Endothelial cell (in vitro differentiated cells): ENCODE measurements at regions not wholly inside any gene's neighbourhood (a gene's known extent, or its start where the extent isn't known, plus 50 kb on each side); places are given as distances from the start of the nearest gene placed in this dataset.

Experiments
- DNase-seq: peaks from one replicate; pipeline ENCODE4 v3.0.0; 2021; ENCODE audit warnings: low spot score
- H3K27ac Mint-ChIP-seq: one replicate; pipeline ENCODE4 v1.8.0; 2021; ENCODE audit warnings: mixed read lengths, inconsistent platforms; ENCODE audit not compliant: unreplicated experiment
- H3K27me3 Mint-ChIP-seq: one replicate; pipeline ENCODE4 v1.8.0; 2021; ENCODE audit warnings: mild to moderate bottlenecking, moderate library complexity, mixed read lengths, inconsistent platforms; ENCODE audit not compliant: unreplicated experiment
- H3K36me3 Mint-ChIP-seq: one replicate; pipeline ENCODE4 v1.8.0; 2021; ENCODE audit warnings: mild to moderate bottlenecking, low read depth, mixed read lengths, inconsistent platforms; ENCODE audit not compliant: unreplicated experiment
- H3K4me1 Mint-ChIP-seq: one replicate; pipeline ENCODE4 v1.8.0; 2021; ENCODE audit warnings: mild to moderate bottlenecking, mixed read lengths, inconsistent platforms; ENCODE audit not compliant: unreplicated experiment
- H3K4me3 Mint-ChIP-seq: one replicate; pipeline ENCODE4 v1.8.0; 2021; ENCODE audit warnings: mild to moderate bottlenecking, mixed read lengths, inconsistent platforms; ENCODE audit not compliant: unreplicated experiment
- H3K9me3 Mint-ChIP-seq: one replicate; pipeline ENCODE4 v1.8.0; 2021; ENCODE audit warnings: mixed read lengths, inconsistent platforms; ENCODE audit not compliant: unreplicated experiment
- TF ChIP-seq, protein P1 (sequence below): fragments of 200-600 bp; sonication (generic); IDR thresholded peaks from one replicate; pipeline ENCODE4 v1.5.0; 2021; ENCODE audit warnings: antibody characterized with exemption; ENCODE audit not compliant: unreplicated experiment

DNA sequence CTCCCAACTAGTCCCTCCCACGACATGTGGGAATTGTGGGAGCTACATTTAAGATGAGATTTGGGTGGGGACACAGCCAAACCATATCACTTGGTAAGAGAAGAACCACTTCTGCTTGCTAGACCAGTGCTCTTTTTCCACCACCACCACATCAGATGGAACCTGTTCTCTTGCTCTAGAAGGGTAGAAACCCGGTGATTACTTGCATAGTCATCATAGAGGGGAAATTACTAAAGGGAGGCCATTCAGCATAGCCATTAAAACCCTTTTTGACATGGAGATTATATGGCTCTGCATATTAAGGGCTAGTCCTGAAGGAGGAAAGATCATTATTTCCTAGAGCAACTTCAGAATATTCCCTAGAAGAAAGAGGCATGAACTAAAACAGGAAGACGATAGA lies 1188.0 kb downstream of the CDH11 start:
- no peaks in the 10 kb centered on the region for H3K4me1 Mint-ChIP-seq
- DNase-seq = no peak
- H3K27ac Mint-ChIP-seq = no peak overlapping the region
- H3K27me3 Mint-ChIP-seq = no peaks in the 10 kb centered on the region
- H3K4me3 Mint-ChIP-seq = no peak overlapping the region
- TF ChIP-seq, protein P1, sequence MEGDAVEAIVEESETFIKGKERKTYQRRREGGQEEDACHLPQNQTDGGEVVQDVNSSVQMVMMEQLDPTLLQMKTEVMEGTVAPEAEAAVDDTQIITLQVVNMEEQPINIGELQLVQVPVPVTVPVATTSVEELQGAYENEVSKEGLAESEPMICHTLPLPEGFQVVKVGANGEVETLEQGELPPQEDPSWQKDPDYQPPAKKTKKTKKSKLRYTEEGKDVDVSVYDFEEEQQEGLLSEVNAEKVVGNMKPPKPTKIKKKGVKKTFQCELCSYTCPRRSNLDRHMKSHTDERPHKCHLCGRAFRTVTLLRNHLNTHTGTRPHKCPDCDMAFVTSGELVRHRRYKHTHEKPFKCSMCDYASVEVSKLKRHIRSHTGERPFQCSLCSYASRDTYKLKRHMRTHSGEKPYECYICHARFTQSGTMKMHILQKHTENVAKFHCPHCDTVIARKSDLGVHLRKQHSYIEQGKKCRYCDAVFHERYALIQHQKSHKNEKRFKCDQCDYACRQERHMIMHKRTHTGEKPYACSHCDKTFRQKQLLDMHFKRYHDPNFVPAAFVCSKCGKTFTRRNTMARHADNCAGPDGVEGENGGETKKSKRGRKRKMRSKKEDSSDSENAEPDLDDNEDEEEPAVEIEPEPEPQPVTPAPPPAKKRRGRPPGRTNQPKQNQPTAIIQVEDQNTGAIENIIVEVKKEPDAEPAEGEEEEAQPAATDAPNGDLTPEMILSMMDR = no peak
- H3K9me3 Mint-ChIP-seq = no peaks in the 10 kb centered on the region
- no peaks in the 10 kb centered on the region for H3K36me3 Mint-ChIP-seq

DNA sequence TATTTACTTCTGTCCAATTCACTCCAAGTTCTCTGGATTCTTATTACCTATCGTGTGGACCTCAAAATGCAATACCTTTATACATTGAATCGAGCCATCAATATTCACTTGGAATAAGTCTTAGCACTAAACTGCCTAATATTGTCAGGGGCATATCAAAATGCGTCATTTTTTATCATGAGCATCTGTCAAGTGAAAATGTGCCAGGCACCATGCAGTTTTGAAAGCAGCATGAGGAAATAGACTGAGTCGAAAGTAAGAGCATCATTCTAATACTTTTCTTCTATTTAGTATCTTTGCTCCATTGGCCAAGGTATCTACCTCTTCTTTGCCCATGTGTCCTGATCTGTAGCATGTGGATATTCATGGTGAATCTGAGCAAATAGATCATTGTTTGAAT lies 1193.4 kb downstream of the CDH11 start:
- Mint-ChIP-seq H3K27me3 (no peaks in the 10 kb centered on the region), H3K9me3 (no peaks in the 10 kb centered on the region), H3K27ac (no peak overlapping the region), H3K4me1 (no peaks in the 10 kb centered on the region), H3K4me3 (no peak overlapping the region), H3K36me3 (no peaks in the 10 kb centered on the region)
- DNase-seq = no peak
- TF ChIP-seq, protein P1 = no peak

DNA sequence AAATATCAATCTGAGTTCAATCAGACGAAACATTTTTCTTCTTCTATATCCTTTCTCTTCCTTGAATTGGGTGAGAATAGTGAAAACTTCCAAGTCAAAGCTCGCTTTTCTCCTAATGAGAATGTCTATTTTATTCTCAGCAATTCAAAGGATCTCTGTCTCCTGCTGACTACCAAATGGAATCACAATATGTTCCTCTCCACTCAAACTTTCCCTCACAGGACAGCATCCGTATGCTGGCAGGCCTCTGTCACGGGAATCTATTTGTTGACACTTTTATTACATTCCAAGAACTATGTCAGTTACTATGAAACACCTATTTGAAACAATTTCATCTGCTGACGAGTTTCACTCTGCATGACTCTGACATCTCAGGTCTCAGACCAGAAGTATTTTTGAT lies 1196.6 kb downstream of the CDH11 start:
- Mint-ChIP-seq H3K9me3 (peaks cover under 1% of the 10 kb centered on the region), H3K27me3 (no peaks in the 10 kb centered on the region), H3K27ac (no peak overlapping the region), H3K4me1 (no peaks in the 10 kb centered on the region), H3K36me3 (no peaks in the 10 kb centered on the region), H3K4me3 (no peak overlapping the region)
- DNase-seq = no peak
- TF ChIP-seq, protein P1 = no peak

DNA sequence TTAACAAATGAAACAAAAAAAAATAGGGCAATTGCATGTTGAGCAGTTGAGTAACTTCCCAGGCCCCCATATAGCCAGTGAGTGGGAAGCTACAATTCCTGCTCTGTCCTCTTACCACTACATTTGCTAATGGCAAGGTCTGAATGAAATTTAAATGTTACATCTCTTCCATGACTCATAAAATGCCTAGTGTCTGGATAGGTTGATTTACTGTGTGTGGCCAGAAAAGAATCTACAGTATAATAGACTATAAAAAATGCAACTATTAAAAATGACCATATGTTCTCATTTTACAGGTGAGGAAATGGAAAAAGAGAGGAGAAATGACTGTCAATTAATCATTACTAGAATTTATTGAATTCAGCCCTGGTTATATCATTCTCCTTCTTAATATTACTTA lies 1199.3 kb downstream of the CDH11 start:
- H3K4me3 Mint-ChIP-seq = no peak overlapping the region
- H3K36me3 Mint-ChIP-seq = no peaks in the 10 kb centered on the region
- H3K27ac Mint-ChIP-seq = no peak overlapping the region
- no peak for DNase-seq
- peaks cover 4% of the 10 kb centered on the region for H3K9me3 Mint-ChIP-seq
- H3K4me1 Mint-ChIP-seq = no peaks in the 10 kb centered on the region
- peaks cover 2% of the 10 kb centered on the region for H3K27me3 Mint-ChIP-seq
- TF ChIP-seq, protein P1 = no peak

DNA sequence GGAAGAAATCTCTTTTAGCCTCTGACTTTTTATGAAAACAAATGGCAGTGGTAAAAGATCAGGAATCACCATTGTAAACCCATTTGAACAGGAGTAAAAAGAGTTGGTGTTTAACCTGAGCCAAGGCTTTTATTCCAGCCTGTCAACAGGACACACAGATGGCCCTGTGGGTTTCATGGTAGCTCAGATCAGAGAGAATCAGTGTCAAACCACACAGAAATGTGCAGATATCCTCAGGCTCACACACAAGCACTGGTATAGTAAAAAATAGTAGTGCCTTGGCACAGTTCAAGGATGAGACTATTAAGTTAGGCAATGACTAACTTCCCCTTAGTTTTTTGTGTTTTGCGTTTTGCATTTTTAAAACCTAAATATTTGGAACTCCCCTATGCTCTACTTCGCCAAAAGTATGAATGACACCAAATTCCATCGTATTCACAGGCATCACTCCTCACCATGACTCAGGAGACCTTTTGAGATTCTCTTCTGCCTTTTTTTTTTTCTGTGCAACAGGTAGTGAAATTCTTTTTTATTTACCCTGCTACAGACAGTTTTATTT lies 1200.0 kb downstream of the CDH11 start:
- H3K4me1 Mint-ChIP-seq = no peaks in the 10 kb centered on the region
- no peak overlapping the region for H3K27ac Mint-ChIP-seq
- DNase-seq = no peak
- peaks cover 4% of the 10 kb centered on the region for H3K9me3 Mint-ChIP-seq
- H3K27me3 Mint-ChIP-seq = peaks cover 2% of the 10 kb centered on the region
- no peaks in the 10 kb centered on the region for H3K36me3 Mint-ChIP-seq
- H3K4me3 Mint-ChIP-seq = no peak overlapping the region
- TF ChIP-seq, protein P1 = no peak
